ENCODE measurements at regions not wholly inside any gene's neighbourhood (a gene's known extent, or its start where the extent isn't known, plus 50 kb on each side); places are given as distances from the start of the nearest gene placed in this dataset.

DNA sequence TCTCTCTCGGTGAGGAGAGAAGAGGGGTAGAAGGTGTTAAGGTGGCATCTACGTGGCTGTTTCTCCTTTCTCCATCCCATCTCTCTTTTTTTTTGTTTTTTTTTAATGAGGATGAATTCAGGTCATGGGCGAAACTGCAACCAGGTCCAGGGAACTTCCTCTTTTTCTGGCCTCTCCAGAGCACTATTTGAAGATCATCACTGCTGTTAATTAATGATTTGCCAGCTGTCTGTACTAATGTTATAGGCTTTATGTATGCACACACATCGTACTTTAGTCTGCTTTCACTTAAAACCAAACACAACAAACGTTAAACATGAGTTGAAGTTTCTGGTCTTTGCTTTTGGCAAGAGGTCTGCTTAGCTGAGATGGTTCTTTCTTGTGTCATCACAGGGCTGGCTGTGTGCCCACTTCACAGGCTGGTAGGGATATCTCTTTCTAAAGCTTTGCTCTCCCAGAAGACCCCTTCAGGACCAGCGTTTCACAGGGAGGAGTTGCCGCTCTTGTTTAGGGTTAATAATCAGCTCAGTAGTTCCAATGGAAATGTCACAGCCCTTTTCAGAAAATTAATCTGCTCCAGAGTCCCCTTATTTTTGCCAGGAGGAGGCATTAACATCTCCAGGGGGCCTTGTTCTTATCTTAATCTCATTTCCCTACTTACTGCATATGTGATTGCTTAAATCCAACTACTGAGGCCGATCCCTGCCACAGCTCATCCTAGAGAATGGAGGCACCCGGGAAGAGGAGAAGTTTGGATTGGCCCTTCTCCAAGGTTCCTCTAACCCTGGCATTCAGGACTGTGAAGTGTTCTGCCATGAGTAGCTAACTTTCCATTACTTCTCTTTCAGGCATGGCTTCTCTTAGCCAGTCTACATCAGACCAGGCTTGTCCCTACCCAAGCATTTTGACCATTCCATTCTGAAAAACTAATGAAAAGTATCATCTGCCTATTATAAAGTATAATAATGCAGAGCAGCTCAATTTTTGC lies 273.9 kb upstream of the NFE2L3 start:
- WGBS: 75% methylated on average over 9 of the region's 9 CpGs
- TF ChIP-seq POLR2AphosphoS5 (IDR thresholded peaks at IDR 0.05) (no peak), EP300 (IDR thresholded peaks at IDR 0.05) (no peak)
- TF ChIP-seq, protein P1, sequence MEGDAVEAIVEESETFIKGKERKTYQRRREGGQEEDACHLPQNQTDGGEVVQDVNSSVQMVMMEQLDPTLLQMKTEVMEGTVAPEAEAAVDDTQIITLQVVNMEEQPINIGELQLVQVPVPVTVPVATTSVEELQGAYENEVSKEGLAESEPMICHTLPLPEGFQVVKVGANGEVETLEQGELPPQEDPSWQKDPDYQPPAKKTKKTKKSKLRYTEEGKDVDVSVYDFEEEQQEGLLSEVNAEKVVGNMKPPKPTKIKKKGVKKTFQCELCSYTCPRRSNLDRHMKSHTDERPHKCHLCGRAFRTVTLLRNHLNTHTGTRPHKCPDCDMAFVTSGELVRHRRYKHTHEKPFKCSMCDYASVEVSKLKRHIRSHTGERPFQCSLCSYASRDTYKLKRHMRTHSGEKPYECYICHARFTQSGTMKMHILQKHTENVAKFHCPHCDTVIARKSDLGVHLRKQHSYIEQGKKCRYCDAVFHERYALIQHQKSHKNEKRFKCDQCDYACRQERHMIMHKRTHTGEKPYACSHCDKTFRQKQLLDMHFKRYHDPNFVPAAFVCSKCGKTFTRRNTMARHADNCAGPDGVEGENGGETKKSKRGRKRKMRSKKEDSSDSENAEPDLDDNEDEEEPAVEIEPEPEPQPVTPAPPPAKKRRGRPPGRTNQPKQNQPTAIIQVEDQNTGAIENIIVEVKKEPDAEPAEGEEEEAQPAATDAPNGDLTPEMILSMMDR (IDR thresholded peaks at IDR 0.05): no peak
- no peaks in the 10 kb centered on the region for H3K4me1 ChIP-seq
- H3K9me3 ChIP-seq: no peaks in the 10 kb centered on the region
- DNase-seq (ENCODE audit: extremely low spot score): no peak
- peaks cover 0 to 81% (median 13%) of the 10 kb centered on the region in 4 donors for H3K27me3 ChIP-seq
- H3K4me3 ChIP-seq: no peak overlapping the region
- no peak overlapping the region for H3K27ac ChIP-seq (replicated peaks in 1 of 4)
- no peaks in the 10 kb centered on the region for H3K36me3 ChIP-seq
- intact Hi-C loops (cut with DNase I): no loop called here

DNA sequence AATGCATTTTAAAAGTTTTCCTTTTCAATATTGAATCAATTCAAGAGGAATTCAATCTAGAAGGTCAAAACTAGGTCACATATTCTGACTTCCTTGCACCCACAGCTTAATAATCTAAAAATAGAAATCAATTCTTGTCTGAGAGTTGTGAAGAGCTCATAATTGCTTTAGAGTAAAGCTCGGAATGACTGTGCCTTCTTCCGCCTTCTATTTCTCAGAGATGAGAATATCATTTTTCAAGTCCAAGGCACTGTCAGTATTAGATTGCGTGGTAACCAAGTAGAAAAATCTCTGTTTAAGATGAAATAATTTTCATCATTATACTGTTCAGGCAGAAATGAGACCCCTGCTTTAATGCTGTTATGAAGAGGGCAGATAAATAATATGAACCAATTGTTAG lies 272.2 kb upstream of the NFE2L3 start:
- TF ChIP-seq, protein P1 (IDR thresholded peaks at IDR 0.05): no peak
- TF ChIP-seq POLR2AphosphoS5 (IDR thresholded peaks at IDR 0.05): no peak
- no peak for TF ChIP-seq EP300 (IDR thresholded peaks at IDR 0.05)
- no peak for TF ChIP-seq POLR2A (IDR thresholded peaks at IDR 0.05; ENCODE audit: low read depth)
- intact Hi-C loops (cut with DNase I): loop anchor here (10.0 kb wide), 1 partner anchor 795 kb away; no protein-coding TSS in a partner anchor
- Histone ChIP-seq H3K27ac (replicated peaks in 1 of 4) (no peak overlapping the region), H3K4me3 (no peak overlapping the region), H3K36me3 (no peaks in the 10 kb centered on the region), H3K4me1 (no peaks in the 10 kb centered on the region), H3K9me3 (no peaks in the 10 kb centered on the region), H3K27me3 (peaks cover 0 to 81% (median 8%) of the 10 kb centered on the region in 4 donors)
- DNase-seq (ENCODE audit: extremely low spot score): no peak
- WGBS: 86% methylated on average over 3 of the region's 3 CpGs

DNA sequence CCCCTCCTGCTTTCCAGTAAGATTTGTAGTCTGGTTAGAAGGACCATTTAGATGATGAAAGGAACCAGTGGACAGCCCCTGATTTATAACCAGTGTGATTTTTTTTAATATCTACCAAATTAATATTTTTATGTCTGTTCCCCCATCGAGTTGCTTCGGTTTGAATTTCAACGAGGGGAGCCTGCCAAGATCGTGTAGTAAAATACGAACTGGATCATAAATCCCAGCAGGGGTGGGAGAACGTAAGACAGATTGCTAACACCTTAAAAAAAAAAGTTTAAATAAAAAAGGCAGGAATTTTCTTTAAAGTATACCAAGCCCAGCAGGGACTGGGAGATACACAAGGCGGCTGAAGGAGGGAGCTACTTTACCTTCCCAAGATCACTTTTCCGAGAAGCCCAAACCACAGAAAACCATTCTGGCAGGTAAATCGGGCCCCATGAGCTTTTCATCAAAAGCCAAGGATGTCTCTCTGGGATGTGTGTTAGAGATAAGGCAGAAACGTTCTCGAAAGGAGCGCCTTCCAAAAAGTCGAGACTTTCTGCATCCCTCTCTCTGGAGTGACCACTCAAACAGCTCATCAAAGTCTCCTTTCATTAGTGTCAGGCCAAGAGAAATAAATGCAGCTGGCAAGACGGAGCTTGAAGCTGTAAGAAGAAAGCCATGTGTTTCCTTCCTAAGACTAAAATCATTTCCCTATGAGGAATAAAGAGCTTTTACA lies 270.5 kb upstream of the NFE2L3 start:
- peaks cover 0 to 78% (median 4%) of the 10 kb centered on the region in 4 donors for H3K27me3 ChIP-seq
- no peak overlapping the region for H3K4me3 ChIP-seq
- no peak for DNase-seq (ENCODE audit: extremely low spot score)
- H3K27ac ChIP-seq (replicated peaks in 1 of 4): no peak overlapping the region
- no peaks in the 10 kb centered on the region for H3K4me1 ChIP-seq
- intact Hi-C loops (cut with DNase I): loop anchor here (10.0 kb wide), 1 partner anchor 793 kb away; no protein-coding TSS in a partner anchor
- TF ChIP-seq, protein P1 (IDR thresholded peaks at IDR 0.05): no peak
- no peak for TF ChIP-seq EP300 (IDR thresholded peaks at IDR 0.05)
- no peak for TF ChIP-seq POLR2A (IDR thresholded peaks at IDR 0.05; ENCODE audit: low read depth)
- TF ChIP-seq POLR2AphosphoS5 (IDR thresholded peaks at IDR 0.05): no peak
- no peaks in the 10 kb centered on the region for H3K9me3 ChIP-seq
- 46% methylated on average over 14 of the region's 14 CpGs for WGBS
- H3K36me3 ChIP-seq: no peaks in the 10 kb centered on the region

DNA sequence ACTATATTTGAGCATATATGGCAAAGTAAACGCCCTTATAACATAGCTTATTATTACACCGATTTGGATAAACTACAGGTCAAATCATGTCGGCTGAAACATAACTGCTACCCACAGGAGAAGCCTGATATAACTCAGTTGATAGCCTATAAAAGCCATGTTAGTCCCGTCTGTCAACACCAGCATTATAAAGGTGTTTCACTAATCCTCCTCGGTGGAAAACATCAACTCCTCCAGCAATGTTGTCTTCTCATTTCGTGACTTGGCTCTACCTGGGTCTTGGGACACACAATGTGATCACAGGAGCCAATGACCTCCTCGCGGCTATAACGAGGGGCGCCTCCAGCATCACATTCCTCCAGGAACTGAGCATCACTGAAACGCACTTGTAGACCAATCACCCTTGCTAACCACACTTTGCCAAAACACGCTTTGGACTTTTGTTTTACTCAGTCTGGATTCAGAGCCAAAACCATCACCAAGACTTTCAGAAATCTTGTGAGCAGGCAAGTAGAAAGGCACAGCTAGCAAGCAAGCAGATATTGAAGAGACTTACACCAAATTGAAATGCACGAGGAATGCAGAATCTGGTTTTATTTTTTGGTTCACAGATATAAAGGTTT lies 269.7 kb upstream of the NFE2L3 start:
- peaks cover 0 to 75% (median 4%) of the 10 kb centered on the region in 4 donors for H3K27me3 ChIP-seq
- H3K27ac ChIP-seq (replicated peaks in 1 of 4): no peak overlapping the region
- no peaks in the 10 kb centered on the region for H3K4me1 ChIP-seq
- DNase-seq (ENCODE audit: extremely low spot score): no peak
- H3K9me3 ChIP-seq: no peaks in the 10 kb centered on the region
- intact Hi-C loops (cut with DNase I): loop anchor here (10.0 kb wide), 1 partner anchor 793 kb away; no protein-coding TSS in a partner anchor
- H3K36me3 ChIP-seq: no peaks in the 10 kb centered on the region
- TF ChIP-seq EP300 (IDR thresholded peaks at IDR 0.05) (no peak), POLR2AphosphoS5 (IDR thresholded peaks at IDR 0.05) (no peak), POLR2A (IDR thresholded peaks at IDR 0.05; ENCODE audit: low read depth) (no peak)
- TF ChIP-seq, protein P1 (IDR thresholded peaks at IDR 0.05): no peak
- no peak overlapping the region for H3K4me3 ChIP-seq
- 60% methylated on average over 13 of the region's 13 CpGs for WGBS
